H1 (cell line): ENCODE measurements at regions not wholly inside any gene's neighbourhood (a gene's known extent, or its start where the extent isn't known, plus 50 kb on each side); places are given as distances from the start of the nearest gene placed in this dataset.

Experiments
- POLR2AphosphoS5 ChIP-seq: IDR thresholded peaks from 2 replicates; pipeline ENCODE4 v1.6.1; 2011; ENCODE audit warnings: low read depth, low read length
- POU5F1 ChIP-seq: IDR thresholded peaks from 2 replicates; pipeline ENCODE4 v1.6.1; 2011; ENCODE audit warnings: low read depth, mild to moderate bottlenecking, low read length, moderate library complexity
- RNF2 ChIP-seq: fragments of 200-900, 300-1000 bp; sonication (generic); IDR thresholded peaks from 2 replicates; pipeline ENCODE4 v1.7.1; 2016; ENCODE audit warnings: borderline replicate concordance, low read depth, mild to moderate bottlenecking, antibody characterized with exemption, low read length; ENCODE audit not compliant: poor library complexity, severe bottlenecking; ENCODE audit errors: missing control alignments
- SP2 ChIP-seq: IDR thresholded peaks from 2 replicates; pipeline ENCODE4 v1.6.1; 2012; ENCODE audit warnings: mild to moderate bottlenecking, low read length, inconsistent platforms
- SUZ12 ChIP-seq: fragments of 200-600 bp; sonication (generic); IDR thresholded peaks from 2 replicates; pipeline ENCODE4 v1.6.1; 2012; ENCODE audit warnings: mild to moderate bottlenecking, inconsistent platforms, low read length, moderate library complexity, mixed read lengths

DNA sequence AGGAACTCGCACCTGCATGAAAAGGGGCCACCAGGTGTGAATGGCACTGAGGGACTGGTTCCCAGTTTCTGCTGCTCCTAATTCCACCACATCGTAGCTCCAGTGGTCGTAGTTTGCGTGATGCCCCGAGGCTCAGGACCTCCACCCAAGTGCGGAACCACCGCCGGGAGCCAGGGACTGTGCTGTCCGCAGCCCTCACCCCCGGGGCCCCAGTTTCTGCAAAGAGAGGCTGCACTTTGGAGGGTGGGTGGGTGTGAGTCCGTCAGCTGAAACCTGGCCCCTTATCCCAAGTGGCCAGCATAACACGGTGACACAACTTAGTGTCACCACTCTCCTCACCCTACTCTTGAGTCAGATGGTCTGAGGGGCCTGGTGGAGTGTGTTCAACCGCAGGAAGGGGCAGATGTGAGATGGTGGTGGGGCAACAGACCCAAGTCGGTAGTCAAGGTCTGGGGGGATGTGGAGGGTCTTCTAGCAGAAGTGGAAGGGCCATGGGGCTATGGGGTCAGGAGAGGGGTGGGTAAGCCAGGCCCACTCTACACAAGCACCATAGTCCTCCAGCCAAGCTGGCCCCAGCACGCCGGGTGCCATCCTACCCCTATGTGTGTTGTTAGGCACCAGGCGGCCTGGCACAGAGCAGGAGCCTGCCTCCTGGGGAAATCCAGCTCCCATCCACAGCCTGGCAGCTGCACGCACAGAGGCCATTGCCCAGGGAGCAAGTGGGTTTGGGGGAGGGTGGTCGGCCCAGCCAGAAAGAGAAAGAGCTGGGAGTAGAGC, 1301.6 kb downstream of the UQCRFS1 start (continued):
- TF ChIP-seq POU5F1 (no peak), SP2 (no peak), POLR2AphosphoS5 (no peak), SUZ12 (no peak), RNF2 (no peak)
